ENCODE measurements at regions not wholly inside any gene's neighbourhood (a gene's known extent, or its start where the extent isn't known, plus 50 kb on each side); places are given as distances from the start of the nearest gene placed in this dataset.

GRCh38 chr5:119833176-119833575 lies 203.8 kb downstream of the FAM170A start:
- no peak overlapping the region for H3K9ac ChIP-seq (ENCODE audit: insufficient read depth in 1 of 2, low read depth in 2 of 2, low read length in 2 of 2)
- H4K20me1 ChIP-seq (replicated peaks; ENCODE audit: control insufficient read depth, insufficient read depth, low read length): no peaks in the 10 kb centered on the region
- H3K36me3 ChIP-seq (ENCODE audit: control insufficient read depth, insufficient read depth, low read length): no peaks in the 10 kb centered on the region
- no peaks in the 10 kb centered on the region for H3K9me3 ChIP-seq (replicated peaks; ENCODE audit: control insufficient read depth, insufficient read depth, low read depth, low read length)
- no peak overlapping the region for H3K27ac ChIP-seq (ENCODE audit: extremely low read depth, low read depth, low read length)
- H2AFZ ChIP-seq (ENCODE audit: low read depth, low read length): no peak overlapping the region
- 2% methylated on average over 4 of the region's 4 CpGs for WGBS (ENCODE audit: insufficient coverage, low coverage, missing lambda C conversion rate)
- no peak overlapping the region for H3K4me3 ChIP-seq
- no peaks in the 10 kb centered on the region for H3K9me1 ChIP-seq (ENCODE audit: control insufficient read depth, insufficient read depth, low read length)
- intact Hi-C loops (cut with micrococcal nuclease): no loop called here
- no peaks in the 10 kb centered on the region for H3K79me2 ChIP-seq (ENCODE audit: control insufficient read depth, insufficient read depth, low read length)
- H3K27me3 ChIP-seq (ENCODE audit: control insufficient read depth in 2 of 2, insufficient read depth in 2 of 2, low read length in 2 of 2): no peaks in the 10 kb centered on the region
- in situ Hi-C loops (cut with MboI): no loop called here
- BruUV-seq (replicated peaks): no TSS peak
- DNase-seq (ENCODE audit: extremely low read depth in 1 of 4, low spot score in 3 of 4): no peak
- FAIRE-seq: no peak
- no peaks in the 10 kb centered on the region for H3K4me1 ChIP-seq (replicated peaks in 1 of 2; ENCODE audit: control insufficient read depth in 2 of 2, insufficient read depth in 2 of 2, low read length in 2 of 2)
- ATAC-seq: no peak
- POLR2A ChIA-PET: no interaction called here
- H3K4me2 ChIP-seq (ENCODE audit: insufficient read depth, low read length): no peak overlapping the region
- CTCF ChIA-PET (ENCODE audit: low intra/inter-chr PET ratio): no interaction called here
- no peak for TF ChIP-seq ZBTB26 (CRISPR knock-in tag; IDR thresholded peaks at IDR 0.05)
- TF ChIP-seq E2F8 (IDR thresholded peaks at IDR 0.05; ENCODE audit: low read depth, partially characterized antibody): no peak
- no peak for TF ChIP-seq PRMT5 (CRISPR knock-in tag; IDR thresholded peaks at IDR 0.05)
- TF ChIP-seq, protein P1, sequence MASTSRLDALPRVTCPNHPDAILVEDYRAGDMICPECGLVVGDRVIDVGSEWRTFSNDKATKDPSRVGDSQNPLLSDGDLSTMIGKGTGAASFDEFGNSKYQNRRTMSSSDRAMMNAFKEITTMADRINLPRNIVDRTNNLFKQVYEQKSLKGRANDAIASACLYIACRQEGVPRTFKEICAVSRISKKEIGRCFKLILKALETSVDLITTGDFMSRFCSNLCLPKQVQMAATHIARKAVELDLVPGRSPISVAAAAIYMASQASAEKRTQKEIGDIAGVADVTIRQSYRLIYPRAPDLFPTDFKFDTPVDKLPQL (IDR thresholded peaks at IDR 0.05; ENCODE audit: extremely low read depth, insufficient read length): no peak
- TF ChIP-seq, protein P2, sequence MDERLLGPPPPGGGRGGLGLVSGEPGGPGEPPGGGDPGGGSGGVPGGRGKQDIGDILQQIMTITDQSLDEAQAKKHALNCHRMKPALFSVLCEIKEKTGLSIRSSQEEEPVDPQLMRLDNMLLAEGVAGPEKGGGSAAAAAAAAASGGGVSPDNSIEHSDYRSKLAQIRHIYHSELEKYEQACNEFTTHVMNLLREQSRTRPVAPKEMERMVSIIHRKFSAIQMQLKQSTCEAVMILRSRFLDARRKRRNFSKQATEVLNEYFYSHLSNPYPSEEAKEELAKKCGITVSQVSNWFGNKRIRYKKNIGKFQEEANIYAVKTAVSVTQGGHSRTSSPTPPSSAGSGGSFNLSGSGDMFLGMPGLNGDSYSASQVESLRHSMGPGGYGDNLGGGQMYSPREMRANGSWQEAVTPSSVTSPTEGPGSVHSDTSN (CRISPR knock-in tag; IDR thresholded peaks at IDR 0.05; ENCODE audit: low read depth): no peak
- TF ChIP-seq, protein P2 (tag; conservative IDR thresholded peaks at IDR 0.05; ENCODE audit: low read depth): no peak
- no peak for TF ChIP-seq HDAC2 (IDR thresholded peaks at IDR 0.05)
- TF ChIP-seq ZBTB33 (CRISPR knock-in tag; IDR thresholded peaks at IDR 0.05): no peak
- no peak for TF ChIP-seq RAD51 (IDR thresholded peaks at IDR 0.05; ENCODE audit: borderline replicate concordance, low read depth)
- no peak for TF ChIP-seq PPARD (CRISPR knock-in tag; IDR thresholded peaks at IDR 0.05)
- TF ChIP-seq ZNF586 (CRISPR knock-in tag; conservative IDR thresholded peaks at IDR 0.05): no peak
- TF ChIP-seq SNIP1 (IDR thresholded peaks at IDR 0.05; ENCODE audit: low read depth): no peak
- no peak for TF ChIP-seq BRD9 (IDR thresholded peaks at IDR 0.05; ENCODE audit: low read depth, partially characterized antibody)
- TF ChIP-seq ZNF175 (CRISPR knock-in tag; IDR thresholded peaks at IDR 0.05; ENCODE audit: low read depth): no peak
- TF ChIP-seq E2F3 (CRISPR knock-in tag; IDR thresholded peaks at IDR 0.05): no peak

Data from K562 (cell line).